ENCODE measurements at regions not wholly inside any gene's neighbourhood (a gene's known extent, or its start where the extent isn't known, plus 50 kb on each side); places are given as distances from the start of the nearest gene placed in this dataset.

DNA sequence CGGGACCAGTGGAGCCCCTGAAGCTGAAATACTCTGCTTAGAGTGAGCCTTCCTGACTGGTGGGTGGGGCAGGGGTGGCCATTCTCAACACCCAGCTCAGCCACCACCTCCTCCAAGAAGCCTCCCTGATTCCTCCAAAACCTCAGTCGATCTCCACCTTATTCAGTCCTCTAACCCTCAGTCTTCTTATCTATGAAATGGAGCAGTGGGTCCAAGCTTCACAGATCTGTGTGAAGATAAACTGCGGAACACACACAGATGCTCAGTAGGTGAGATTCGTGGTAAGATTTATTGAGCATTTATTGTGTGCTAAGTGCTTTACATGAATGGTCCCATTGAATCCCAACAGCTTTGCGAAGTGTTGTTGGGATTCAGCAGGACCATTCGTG is 93.1 kb upstream of the RUNX3 start:
- no peak for TF ChIP-seq POLR2AphosphoS5 (IDR thresholded peaks at IDR 0.05)
- TF ChIP-seq, protein P1, sequence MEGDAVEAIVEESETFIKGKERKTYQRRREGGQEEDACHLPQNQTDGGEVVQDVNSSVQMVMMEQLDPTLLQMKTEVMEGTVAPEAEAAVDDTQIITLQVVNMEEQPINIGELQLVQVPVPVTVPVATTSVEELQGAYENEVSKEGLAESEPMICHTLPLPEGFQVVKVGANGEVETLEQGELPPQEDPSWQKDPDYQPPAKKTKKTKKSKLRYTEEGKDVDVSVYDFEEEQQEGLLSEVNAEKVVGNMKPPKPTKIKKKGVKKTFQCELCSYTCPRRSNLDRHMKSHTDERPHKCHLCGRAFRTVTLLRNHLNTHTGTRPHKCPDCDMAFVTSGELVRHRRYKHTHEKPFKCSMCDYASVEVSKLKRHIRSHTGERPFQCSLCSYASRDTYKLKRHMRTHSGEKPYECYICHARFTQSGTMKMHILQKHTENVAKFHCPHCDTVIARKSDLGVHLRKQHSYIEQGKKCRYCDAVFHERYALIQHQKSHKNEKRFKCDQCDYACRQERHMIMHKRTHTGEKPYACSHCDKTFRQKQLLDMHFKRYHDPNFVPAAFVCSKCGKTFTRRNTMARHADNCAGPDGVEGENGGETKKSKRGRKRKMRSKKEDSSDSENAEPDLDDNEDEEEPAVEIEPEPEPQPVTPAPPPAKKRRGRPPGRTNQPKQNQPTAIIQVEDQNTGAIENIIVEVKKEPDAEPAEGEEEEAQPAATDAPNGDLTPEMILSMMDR (IDR thresholded peaks at IDR 0.05; ENCODE audit: poor library complexity, severe bottlenecking) = no peak
